ENCODE measurements at regions not wholly inside any gene's neighbourhood (a gene's known extent, or its start where the extent isn't known, plus 50 kb on each side); places are given as distances from the start of the nearest gene placed in this dataset.
A peak's percentile ranks its signal among the peaks of the same experiment; 100 is the strongest.
"Not testable (repeated sequence)": the region's sequence is repeated elsewhere in the genome, so short reads cannot be mapped to it uniquely, and the experiment has no call there.

- no peaks in the 10 kb centered on the region for H3K36me3 ChIP-seq (ENCODE audit: control insufficient read depth, insufficient read depth, low read length)
- peak overlapping the region; percentile 27 for H3K27ac ChIP-seq (ENCODE audit: low read length)
- peaks cover 6% of the 10 kb centered on the region for H3K4me1 ChIP-seq (ENCODE audit: control insufficient read depth, insufficient read depth, low read length)
- peak; percentile 54 to 68 for DNase-seq
- 47% methylated on average over 3 of the region's 11 CpGs for WGBS (ENCODE audit: insufficient coverage, low lambda C conversion rate)
- no peak overlapping the region for H3K4me3 ChIP-seq (ENCODE audit: low read length)
- H3K9me3 ChIP-seq (ENCODE audit: control insufficient read depth, low read depth, low read length): no peaks in the 10 kb centered on the region
- no peaks in the 10 kb centered on the region for H3K27me3 ChIP-seq (ENCODE audit: control insufficient read depth, insufficient read depth, low read length)
These were observed 155.5 kb downstream of the GLUL start for GRCh38 chr1:182235952-182236650.

- no peaks in the 10 kb centered on the region for H3K36me3 ChIP-seq (ENCODE audit: control insufficient read depth, insufficient read depth, low read length)
- no peaks in the 10 kb centered on the region for H3K9me3 ChIP-seq (ENCODE audit: control insufficient read depth, low read depth, low read length)
- no peaks in the 10 kb centered on the region for H3K27me3 ChIP-seq (ENCODE audit: control insufficient read depth, insufficient read depth, low read length)
- H3K27ac ChIP-seq (ENCODE audit: low read length): peak overlapping the region; percentile 27
- DNase-seq: peak in 1 of 2 donors; percentile 24
- H3K4me3 ChIP-seq (ENCODE audit: low read length): no peak overlapping the region
- no CpG with 5 or more reads among the region's 2 CpGs for WGBS (ENCODE audit: insufficient coverage, low lambda C conversion rate)
- H3K4me1 ChIP-seq (ENCODE audit: control insufficient read depth, insufficient read depth, low read length): peaks cover 6% of the 10 kb centered on the region
These were observed 156.0 kb downstream of the GLUL start for GRCh38 chr1:182235604-182235951.

DNA sequence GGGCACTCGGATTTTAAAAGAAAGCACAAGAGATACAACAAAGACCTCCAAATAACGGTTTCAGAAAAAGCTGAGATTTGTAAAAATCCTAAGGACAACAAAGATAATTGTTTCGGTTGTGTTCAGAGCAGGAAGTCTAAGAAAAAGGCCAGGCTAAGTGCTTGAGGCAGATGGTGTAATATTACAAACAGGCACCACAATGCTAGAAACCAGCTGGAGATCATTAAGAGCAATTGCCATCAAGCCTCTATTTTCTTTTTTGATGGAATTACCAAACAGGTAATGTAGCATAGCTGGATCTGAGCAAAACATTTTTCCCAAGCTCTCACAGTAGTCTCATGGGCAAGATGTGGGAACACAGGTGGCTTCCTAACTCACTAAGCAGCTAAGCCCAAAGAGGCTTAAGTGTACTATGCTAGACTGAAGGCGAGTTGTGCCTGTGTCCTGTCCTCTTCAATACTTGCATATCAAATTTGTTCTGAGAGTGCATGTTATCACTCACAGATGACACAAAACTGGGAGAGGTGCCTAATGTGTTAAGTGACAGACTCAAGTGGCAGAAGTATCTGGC is 161.6 kb downstream of the GLUL start:
- 100% methylated on average over 1 of the region's 4 CpGs for WGBS (ENCODE audit: insufficient coverage, low lambda C conversion rate)
- no peaks in the 10 kb centered on the region for H3K27me3 ChIP-seq (ENCODE audit: control insufficient read depth, insufficient read depth, low read length)

GRCh38 chr1:182229451-182229850 is 162.1 kb downstream of the GLUL start:
- no CpG with 5 or more reads among the region's 4 CpGs for WGBS (ENCODE audit: insufficient coverage, low lambda C conversion rate)
- Histone ChIP-seq H3K4me1 (ENCODE audit: control insufficient read depth, insufficient read depth, low read length) (no peaks in the 10 kb centered on the region), H3K4me3 (ENCODE audit: low read length) (no peak overlapping the region), H3K27ac (ENCODE audit: low read length) (no peak overlapping the region), H3K36me3 (ENCODE audit: control insufficient read depth, insufficient read depth, low read length) (no peaks in the 10 kb centered on the region), H3K9me3 (ENCODE audit: control insufficient read depth, low read depth, low read length) (peaks cover 3% of the 10 kb centered on the region), H3K27me3 (ENCODE audit: control insufficient read depth, insufficient read depth, low read length) (no peaks in the 10 kb centered on the region)
- DNase-seq: no peak

More for the DNA sequence above, 161.6 kb downstream of the GLUL start:
- Histone ChIP-seq H3K9me3 (ENCODE audit: control insufficient read depth, low read depth, low read length) (peaks cover 3% of the 10 kb centered on the region), H3K27ac (ENCODE audit: low read length) (no peak overlapping the region), H3K4me3 (ENCODE audit: low read length) (no peak overlapping the region), H3K36me3 (ENCODE audit: control insufficient read depth, insufficient read depth, low read length) (no peaks in the 10 kb centered on the region), H3K4me1 (ENCODE audit: control insufficient read depth, insufficient read depth, low read length) (no peaks in the 10 kb centered on the region)
- no peak for DNase-seq

DNA sequence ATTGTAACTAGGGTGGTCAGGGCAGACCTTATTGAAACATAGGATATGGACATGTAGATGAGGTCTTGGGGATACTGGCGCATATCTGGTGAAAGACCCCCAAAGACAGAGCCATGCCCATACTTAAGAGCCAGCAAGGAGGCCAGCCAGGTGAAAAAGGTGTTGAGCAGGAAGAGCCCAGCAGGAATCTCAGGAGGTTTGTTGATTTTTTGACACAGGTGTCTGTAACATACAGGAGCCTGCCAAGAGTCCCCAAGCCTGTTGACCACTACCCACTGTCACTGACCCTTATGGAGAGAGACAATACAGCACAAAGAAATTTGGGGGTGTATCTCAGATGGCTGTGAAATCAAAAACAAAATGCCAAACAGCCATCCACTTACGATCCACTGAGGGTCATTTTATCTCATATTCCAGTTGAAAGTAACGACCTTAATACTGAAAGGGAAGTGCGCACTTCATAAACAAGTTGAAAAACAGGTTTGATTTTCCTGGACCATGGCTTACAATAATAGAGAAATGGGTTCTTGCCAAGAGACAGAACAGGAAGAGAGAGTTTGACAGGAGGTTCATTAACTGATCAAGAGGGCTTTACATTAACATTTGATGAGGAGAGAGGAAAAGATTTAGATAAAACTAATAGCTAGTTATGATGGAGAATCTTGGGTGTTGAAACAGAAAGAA is 163.6 kb downstream of the GLUL start:
- WGBS (ENCODE audit: insufficient coverage, low lambda C conversion rate): 100% methylated on average over 1 of the region's 4 CpGs
- H3K4me1 ChIP-seq (ENCODE audit: control insufficient read depth, insufficient read depth, low read length): no peaks in the 10 kb centered on the region
- DNase-seq: no peak
- no peak overlapping the region for H3K27ac ChIP-seq (ENCODE audit: low read length)
- no peaks in the 10 kb centered on the region for H3K27me3 ChIP-seq (ENCODE audit: control insufficient read depth, insufficient read depth, low read length)
- no peaks in the 10 kb centered on the region for H3K36me3 ChIP-seq (ENCODE audit: control insufficient read depth, insufficient read depth, low read length)
- H3K9me3 ChIP-seq (ENCODE audit: control insufficient read depth, low read depth, low read length): peaks cover 3% of the 10 kb centered on the region
- no peak overlapping the region for H3K4me3 ChIP-seq (ENCODE audit: low read length)

DNA sequence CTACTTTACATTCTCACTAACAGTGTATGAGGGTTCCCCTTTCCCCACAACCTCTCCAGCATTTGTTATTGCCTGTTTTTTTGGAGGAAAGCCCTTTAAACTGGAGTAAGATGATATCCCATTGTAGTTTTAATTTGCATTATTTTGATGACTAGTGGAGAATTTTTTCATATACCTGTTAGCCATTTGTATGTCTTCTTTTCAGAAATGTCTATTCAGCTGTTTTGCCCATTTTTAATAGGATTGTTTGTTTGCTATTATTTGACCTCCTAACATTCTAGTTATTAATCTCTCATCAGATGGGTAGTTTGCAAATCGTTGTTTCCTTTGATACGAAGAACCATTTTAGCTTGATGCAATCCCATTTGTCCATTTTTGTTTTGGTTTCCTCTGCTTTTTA is 165.0 kb downstream of the GLUL start:
- WGBS (ENCODE audit: insufficient coverage, low lambda C conversion rate): 100% methylated on average over 2 of the region's 2 CpGs
- peaks cover 3% of the 10 kb centered on the region for H3K9me3 ChIP-seq (ENCODE audit: control insufficient read depth, low read depth, low read length)
- H3K27me3 ChIP-seq (ENCODE audit: control insufficient read depth, insufficient read depth, low read length): no peaks in the 10 kb centered on the region
- no peaks in the 10 kb centered on the region for H3K4me1 ChIP-seq (ENCODE audit: control insufficient read depth, insufficient read depth, low read length)
- DNase-seq: no peak
- H3K4me3 ChIP-seq (ENCODE audit: low read length): no peak overlapping the region
- H3K27ac ChIP-seq (ENCODE audit: low read length): no peak overlapping the region
- H3K36me3 ChIP-seq (ENCODE audit: control insufficient read depth, insufficient read depth, low read length): no peaks in the 10 kb centered on the region

DNA sequence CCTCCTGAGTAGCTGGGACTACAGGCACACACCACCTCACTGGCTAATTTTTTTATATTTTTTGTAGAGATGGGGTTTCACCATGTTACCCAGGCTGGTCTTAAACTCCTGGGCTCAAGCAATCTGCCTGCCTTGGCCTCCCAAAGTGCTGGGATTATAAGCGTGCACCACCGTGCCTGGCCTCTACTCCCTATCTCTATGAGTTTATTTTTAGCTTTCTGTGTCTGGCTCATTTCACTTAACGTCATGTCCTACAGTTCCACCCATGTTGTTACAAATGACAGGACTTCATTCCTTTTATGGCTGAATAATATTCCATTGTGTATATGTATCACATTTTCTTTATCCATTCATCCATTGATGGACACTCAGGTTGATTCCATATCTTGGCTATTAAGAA is 164.2 kb upstream of the ZNF648 start:
- not testable (repeated sequence) for H3K27me3 ChIP-seq (ENCODE audit: control insufficient read depth, insufficient read depth, low read length); H3K4me1 ChIP-seq (ENCODE audit: control insufficient read depth, insufficient read depth, low read length); DNase-seq; H3K9me3 ChIP-seq (ENCODE audit: control insufficient read depth, low read depth, low read length); H3K27ac ChIP-seq (ENCODE audit: low read length); H3K36me3 ChIP-seq (ENCODE audit: control insufficient read depth, insufficient read depth, low read length); H3K4me3 ChIP-seq (ENCODE audit: low read length)
- WGBS (ENCODE audit: insufficient coverage, low lambda C conversion rate): 100% methylated on average over 1 of the region's 3 CpGs

GRCh38 chr1:182221990-182222389 is 160.5 kb upstream of the ZNF648 start:
- H3K27ac ChIP-seq (ENCODE audit: low read length); H3K9me3 ChIP-seq (ENCODE audit: control insufficient read depth, low read depth, low read length); H3K27me3 ChIP-seq (ENCODE audit: control insufficient read depth, insufficient read depth, low read length); H3K36me3 ChIP-seq (ENCODE audit: control insufficient read depth, insufficient read depth, low read length); DNase-seq; H3K4me1 ChIP-seq (ENCODE audit: control insufficient read depth, insufficient read depth, low read length); H3K4me3 ChIP-seq (ENCODE audit: low read length): not testable (repeated sequence)
- 90% methylated on average over 2 of the region's 2 CpGs for WGBS (ENCODE audit: insufficient coverage, low lambda C conversion rate)

- WGBS (ENCODE audit: insufficient coverage, low lambda C conversion rate): no CpG with 5 or more reads among the region's 1 CpG
These were observed 159.9 kb upstream of the ZNF648 start for GRCh38 chr1:182221367-182221766.

GRCh38 chr1:182217967-182218366 is 156.5 kb upstream of the ZNF648 start:
- no peaks in the 10 kb centered on the region for H3K36me3 ChIP-seq (ENCODE audit: control insufficient read depth, insufficient read depth, low read length)
- WGBS (ENCODE audit: insufficient coverage, low lambda C conversion rate): no CpG with 5 or more reads among the region's 2 CpGs
- no peak for DNase-seq
- no peak overlapping the region for H3K4me3 ChIP-seq (ENCODE audit: low read length)
- H3K9me3 ChIP-seq (ENCODE audit: control insufficient read depth, low read depth, low read length): no peaks in the 10 kb centered on the region
- H3K27ac ChIP-seq (ENCODE audit: low read length): no peak overlapping the region
- H3K4me1 ChIP-seq (ENCODE audit: control insufficient read depth, insufficient read depth, low read length): no peaks in the 10 kb centered on the region
- H3K27me3 ChIP-seq (ENCODE audit: control insufficient read depth, insufficient read depth, low read length): no peaks in the 10 kb centered on the region

More at GRCh38 chr1:182221367-182221766, 159.9 kb upstream of the ZNF648 start:
- not testable (repeated sequence) for DNase-seq; H3K27me3 ChIP-seq (ENCODE audit: control insufficient read depth, insufficient read depth, low read length); H3K4me3 ChIP-seq (ENCODE audit: low read length); H3K36me3 ChIP-seq (ENCODE audit: control insufficient read depth, insufficient read depth, low read length); H3K27ac ChIP-seq (ENCODE audit: low read length); H3K9me3 ChIP-seq (ENCODE audit: control insufficient read depth, low read depth, low read length); H3K4me1 ChIP-seq (ENCODE audit: control insufficient read depth, insufficient read depth, low read length)

Measured in large intestine (tissue), 3 donors.